Activated CD4-positive, alpha-beta T cell treated with anti-CD3 and anti-CD28 coated beads for 24 hours (primary cell): ENCODE measurements at regions not wholly inside any gene's neighbourhood (a gene's known extent, or its start where the extent isn't known, plus 50 kb on each side); places are given as distances from the start of the nearest gene placed in this dataset.

Source experiments
- DNase-seq, 2 donors: peaks; one replicate each; pipeline ENCODE4 v3.0.0-alpha.2; 2020; ENCODE audit warnings: low read depth in 2 of 2

- no peak for DNase-seq
These were observed 736.9 kb upstream of the KIRREL3 start for GRCh38 chr11:127737499-127737898.

GRCh38 chr11:127733552-127733951, 733.0 kb upstream of the KIRREL3 start:
- no peak for DNase-seq

GRCh38 chr11:127726367-127726766, 725.8 kb upstream of the KIRREL3 start:
- DNase-seq = no peak

GRCh38 chr11:127723714-127724113, 723.1 kb upstream of the KIRREL3 start:
- no peak for DNase-seq

GRCh38 chr11:127713226-127713625, 712.7 kb upstream of the KIRREL3 start:
- DNase-seq = no peak

GRCh38 chr11:127711748-127712147, 711.2 kb upstream of the KIRREL3 start:
- no peak for DNase-seq

- DNase-seq = no peak
These were observed 710.3 kb upstream of the KIRREL3 start for GRCh38 chr11:127710831-127711230.

- DNase-seq = no peak
These were observed 709.4 kb upstream of the KIRREL3 start for GRCh38 chr11:127709960-127710359.

GRCh38 chr11:127693686-127694085, 693.1 kb upstream of the KIRREL3 start:
- no peak for DNase-seq

GRCh38 chr11:127683321-127683720, 682.8 kb upstream of the KIRREL3 start:
- no peak for DNase-seq

- no peak for DNase-seq
These were observed 679.4 kb upstream of the KIRREL3 start for GRCh38 chr11:127679816-127680545.

- no peak for DNase-seq
These were observed 678.1 kb upstream of the KIRREL3 start for GRCh38 chr11:127678631-127679030.

- DNase-seq = no peak
These were observed 677.3 kb upstream of the KIRREL3 start for GRCh38 chr11:127677660-127678425.

GRCh38 chr11:127675581-127675980, 675.0 kb upstream of the KIRREL3 start:
- no peak for DNase-seq

- no peak for DNase-seq
These were observed 674.2 kb upstream of the KIRREL3 start for GRCh38 chr11:127674754-127675153.

- no peak for DNase-seq
These were observed 670.0 kb upstream of the KIRREL3 start for GRCh38 chr11:127670374-127671119.

- DNase-seq = no peak
These were observed 655.7 kb upstream of the KIRREL3 start for GRCh38 chr11:127656116-127656836.

GRCh38 chr11:127653076-127653475, 652.5 kb upstream of the KIRREL3 start:
- DNase-seq = no peak

GRCh38 chr11:127651888-127652221, 651.3 kb upstream of the KIRREL3 start:
- no peak for DNase-seq

GRCh38 chr11:127651175-127651887, 650.8 kb upstream of the KIRREL3 start:
- DNase-seq = no peak

- DNase-seq = no peak
These were observed 649.4 kb upstream of the KIRREL3 start for GRCh38 chr11:127649958-127650357.
